ENCODE measurements at regions not wholly inside any gene's neighbourhood (a gene's known extent, or its start where the extent isn't known, plus 50 kb on each side); places are given as distances from the start of the nearest gene placed in this dataset.

GRCh38 chr2:64873472-64873924 is 115.7 kb upstream of the SLC1A4 start (continued):
- peak; percentile 95 for TF ChIP-seq ZNF501 (CRISPR knock-in tag; IDR thresholded peaks at IDR 0.05)
- TF ChIP-seq ZBTB49 (CRISPR knock-in tag; IDR thresholded peaks at IDR 0.05; ENCODE audit: borderline replicate concordance), result peak; percentile 44; the same call in 1 of the 2 replicates
- TF ChIP-seq ZBTB38 (CRISPR knock-in tag; IDR thresholded peaks at IDR 0.05), result peak; percentile 53; the same call in 1 of the 2 replicates
- no peak for TF ChIP-seq LCORL (IDR thresholded peaks at IDR 0.05)
- TF ChIP-seq LCORL (CRISPR knock-in tag; IDR thresholded peaks at IDR 0.05), result peak; percentile 48; the same call in 1 of the 2 replicates
- TF ChIP-seq PRPF4 (IDR thresholded peaks at IDR 0.05; ENCODE audit: low read depth, low read length, poor library complexity, severe bottlenecking), result no peak
- TF ChIP-seq NCOR1 (IDR thresholded peaks at IDR 0.05; ENCODE audit: borderline replicate concordance, low read length), result no peak
- peak in 1 of 2 experiments; percentile 84; a peak in 2 of 4 replicates for TF ChIP-seq HMGXB4 (CRISPR knock-in tag; IDR thresholded peaks at IDR 0.05; ENCODE audit: borderline replicate concordance in 1 of 2, low read depth in 1 of 2)
- TF ChIP-seq MAZ (IDR thresholded peaks at IDR 0.05; ENCODE audit: borderline replicate concordance, low read depth, low read length), result no peak
- TF ChIP-seq MAZ (CRISPR knock-in tag; IDR thresholded peaks at IDR 0.05; ENCODE audit: low read depth), result peak; percentile 67; the same call in 1 of the 2 replicates
- TF ChIP-seq ZNF746 (CRISPR knock-in tag; IDR thresholded peaks at IDR 0.05), result no peak
- TF ChIP-seq BATF2 (CRISPR knock-in tag; IDR thresholded peaks at IDR 0.05), result no peak
- peak; percentile 65; the same call in 1 of the 2 replicates for TF ChIP-seq KLF13 (CRISPR knock-in tag; IDR thresholded peaks at IDR 0.05)
- no peak for TF ChIP-seq ZNF629 (CRISPR knock-in tag; conservative IDR thresholded peaks at IDR 0.05)
- peak; percentile 70 for TF ChIP-seq ARID5B (CRISPR knock-in tag; IDR thresholded peaks at IDR 0.05)
- TF ChIP-seq TARDBP (CRISPR knock-in tag; IDR thresholded peaks at IDR 0.05), result no peak
- TF ChIP-seq ZIK1 (CRISPR knock-in tag; IDR thresholded peaks at IDR 0.05; ENCODE audit: borderline replicate concordance, low read depth), result 0 out of 2 replicates have a peak, but pooled peaks have one; percentile 54
- 0 out of 2 replicates have a peak, but pooled peaks have one; percentile 57 for TF ChIP-seq CBX5 (CRISPR knock-in tag; IDR thresholded peaks at IDR 0.05; ENCODE audit: borderline replicate concordance)
- peak; percentile 45; the same call in 1 of the 2 replicates for TF ChIP-seq MIER3 (CRISPR knock-in tag; IDR thresholded peaks at IDR 0.05; ENCODE audit: borderline replicate concordance)
- TF ChIP-seq ZBTB20 (CRISPR knock-in tag; IDR thresholded peaks at IDR 0.05; ENCODE audit: borderline replicate concordance, low read depth), result 0 out of 2 replicates have a peak, but pooled peaks have one; percentile 35
- no peak for TF ChIP-seq SRSF4 (IDR thresholded peaks at IDR 0.05; ENCODE audit: low read depth, low read length, poor library complexity, severe bottlenecking)
- TF ChIP-seq BHLHE40 (IDR thresholded peaks at IDR 0.05; ENCODE audit: low read length), result 0 out of 2 replicates have a peak, but pooled peaks have one; percentile 17

Measured in HepG2 (cell line).